GM20431 (cell line): ENCODE measurements at regions not wholly inside any gene's neighbourhood (a gene's known extent, or its start where the extent isn't known, plus 50 kb on each side); places are given as distances from the start of the nearest gene placed in this dataset.

Source experiments
- in situ Hi-C: fragments of 300-500 bp; cut with MseI, MboI; formaldehyde crosslinking; loops from one replicate; pipeline ENCODE4 v1.15.0; 2020; ENCODE audit warnings: low sequenced_read_pairs; ENCODE audit not compliant: unreplicated experiment

- in situ Hi-C loops, result no loop called here
These were observed 1177.2 kb downstream of the BRD1 start for GRCh38 chr22:48650323-48651035.

- in situ Hi-C loops, result no loop called here
These were observed 1178.2 kb downstream of the BRD1 start for GRCh38 chr22:48649466-48649865.

DNA sequence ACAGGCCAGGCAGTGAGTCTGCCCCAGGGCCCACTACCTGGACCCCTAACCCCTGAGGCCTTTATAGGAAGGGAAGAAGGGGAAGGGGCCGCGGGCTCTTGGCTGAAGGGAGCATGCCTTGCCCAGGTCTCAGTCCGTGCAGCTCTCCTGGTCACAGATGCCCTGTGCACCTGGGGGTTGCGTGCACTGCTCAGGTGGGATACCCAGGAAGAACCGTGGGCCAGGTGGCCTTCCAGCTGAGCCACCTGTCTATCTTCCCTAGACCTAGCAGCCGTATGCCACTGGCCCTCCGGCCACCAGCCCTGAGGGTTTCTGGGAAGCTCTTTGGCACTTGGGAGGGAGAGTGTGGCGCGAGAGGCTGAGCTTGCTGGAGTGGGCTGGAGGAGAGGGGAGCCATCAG is 1178.6 kb downstream of the BRD1 start:
- in situ Hi-C loops, result no loop called here

DNA sequence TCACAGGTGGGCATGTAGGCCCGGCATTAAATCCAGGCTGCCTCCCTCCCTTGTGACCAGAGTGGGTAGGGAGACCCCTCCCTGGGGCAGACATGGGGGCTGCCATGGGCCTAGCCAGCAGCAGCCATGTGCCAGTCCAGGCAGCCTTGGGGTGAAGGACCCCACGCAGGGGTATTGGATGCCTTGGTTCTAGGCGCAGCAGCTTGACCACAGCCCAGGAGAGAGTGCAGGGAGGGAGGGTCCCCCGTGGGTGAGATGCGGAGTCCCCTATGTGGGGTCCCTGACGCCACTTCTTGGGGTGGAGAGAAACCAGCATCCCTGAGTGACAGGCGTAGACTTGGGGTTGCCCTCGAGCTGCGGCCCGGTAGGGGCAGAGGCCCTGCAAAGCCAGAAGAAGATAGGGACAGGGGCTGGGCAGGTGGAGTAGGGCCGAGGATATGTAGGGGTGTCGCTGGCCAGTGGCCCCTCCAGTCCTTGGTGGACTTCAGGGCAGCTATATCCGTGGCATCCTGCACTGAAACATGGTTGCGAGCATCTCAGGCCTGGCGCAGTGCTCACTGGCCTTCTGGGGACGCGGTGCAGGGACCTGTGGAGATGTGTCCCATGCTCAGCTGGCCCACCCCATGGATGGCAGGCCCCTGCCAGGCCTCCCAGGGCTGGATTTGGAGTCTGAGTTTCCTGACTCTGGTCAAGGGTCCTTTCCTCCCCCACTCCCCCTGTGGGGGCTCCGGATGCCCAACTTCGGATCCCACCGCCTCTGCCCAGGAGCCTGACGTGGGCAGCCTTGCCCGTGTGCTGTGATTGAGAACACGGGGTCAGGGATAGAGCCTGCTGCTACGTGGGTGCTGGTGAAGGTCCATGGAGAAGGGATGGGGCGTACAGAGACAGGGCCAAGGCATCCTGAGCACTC is 1179.8 kb downstream of the BRD1 start:
- in situ Hi-C loops, result no loop called here

GRCh38 chr22:48647051-48647450 is 1180.6 kb downstream of the BRD1 start:
- in situ Hi-C loops, result no loop called here

DNA sequence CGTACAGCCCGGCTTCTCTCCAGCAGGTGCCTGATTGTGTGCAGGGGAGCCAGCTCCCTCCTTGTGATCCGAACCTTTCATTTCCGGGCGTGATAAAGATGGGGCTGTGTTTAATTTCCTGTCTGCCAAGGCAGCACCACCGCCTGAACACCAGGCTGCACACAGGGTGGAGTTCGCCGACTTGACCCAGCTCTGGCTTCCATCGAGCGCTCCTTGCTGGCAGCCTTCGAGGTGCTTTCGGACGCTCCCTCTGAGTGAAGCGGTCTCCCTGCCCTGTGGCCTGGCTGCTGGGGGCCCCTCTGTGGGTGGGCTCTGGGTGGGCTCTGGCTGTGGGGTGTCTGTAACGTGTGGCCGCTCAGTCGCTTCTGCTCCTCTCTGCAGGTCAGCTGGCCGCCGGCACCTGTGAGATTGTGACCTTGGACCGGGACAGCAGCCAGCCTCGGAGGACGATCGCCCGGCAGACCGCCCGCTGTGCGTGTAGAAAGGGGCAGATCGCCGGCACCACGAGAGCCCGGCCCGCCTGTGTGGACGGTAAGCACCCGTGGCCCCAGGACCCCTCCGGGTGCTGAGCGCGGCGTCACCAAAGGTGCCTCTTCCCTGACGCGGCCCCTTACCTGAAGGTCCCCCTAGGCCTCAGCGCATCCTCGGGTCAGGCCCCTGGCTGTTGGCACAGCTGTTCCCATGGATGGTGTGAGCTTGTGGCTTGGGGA is 1181.3 kb downstream of the BRD1 start:
- in situ Hi-C loops, result no loop called here

DNA sequence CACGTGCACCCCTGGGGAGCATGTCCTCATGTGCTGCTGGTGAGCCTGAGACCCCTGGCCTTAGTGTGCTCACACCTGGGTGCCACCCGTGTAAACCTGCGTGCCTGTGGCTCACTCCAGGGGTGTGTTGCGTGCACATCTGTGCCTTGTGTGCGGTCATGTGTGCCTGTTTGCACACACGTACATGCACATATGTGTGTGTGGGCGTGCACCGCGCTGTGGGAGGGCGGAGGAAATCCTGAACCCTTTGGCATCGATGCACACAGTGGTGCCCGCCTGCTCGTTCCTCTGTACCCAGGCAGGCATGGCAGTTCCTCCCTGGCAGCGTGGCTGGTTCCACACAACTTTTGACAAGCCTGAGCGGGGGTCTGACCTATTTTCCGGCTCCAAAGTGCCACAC is 1181.9 kb downstream of the BRD1 start:
- in situ Hi-C loops, result no loop called here

DNA sequence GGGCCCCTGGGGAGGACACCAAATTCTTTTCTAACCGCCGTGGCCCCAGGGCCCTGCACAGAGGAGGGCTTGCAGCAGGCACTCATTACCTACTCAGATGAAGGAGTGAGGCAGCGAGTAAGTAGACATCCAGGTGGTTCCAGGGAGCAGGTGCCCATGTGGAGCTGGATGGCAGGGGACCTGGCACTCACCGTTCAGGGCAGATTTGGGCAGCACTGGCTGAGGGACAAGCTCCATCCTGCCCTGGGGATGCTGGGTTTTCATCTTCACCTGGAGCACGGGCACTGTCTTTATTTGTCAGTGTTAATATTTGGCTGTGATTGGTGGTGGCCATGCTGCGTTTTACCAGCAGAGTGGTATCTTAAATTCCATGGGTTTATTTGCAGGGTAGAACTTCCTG is 1182.7 kb downstream of the BRD1 start:
- in situ Hi-C loops, result no loop called here

GRCh38 chr22:48644108-48644507 is 1183.6 kb downstream of the BRD1 start:
- in situ Hi-C loops, result no loop called here

GRCh38 chr22:48643066-48643731 is 1184.5 kb downstream of the BRD1 start:
- in situ Hi-C loops, result no loop called here

- in situ Hi-C loops, result no loop called here
These were observed 1185.1 kb downstream of the BRD1 start for GRCh38 chr22:48642550-48642949.

DNA sequence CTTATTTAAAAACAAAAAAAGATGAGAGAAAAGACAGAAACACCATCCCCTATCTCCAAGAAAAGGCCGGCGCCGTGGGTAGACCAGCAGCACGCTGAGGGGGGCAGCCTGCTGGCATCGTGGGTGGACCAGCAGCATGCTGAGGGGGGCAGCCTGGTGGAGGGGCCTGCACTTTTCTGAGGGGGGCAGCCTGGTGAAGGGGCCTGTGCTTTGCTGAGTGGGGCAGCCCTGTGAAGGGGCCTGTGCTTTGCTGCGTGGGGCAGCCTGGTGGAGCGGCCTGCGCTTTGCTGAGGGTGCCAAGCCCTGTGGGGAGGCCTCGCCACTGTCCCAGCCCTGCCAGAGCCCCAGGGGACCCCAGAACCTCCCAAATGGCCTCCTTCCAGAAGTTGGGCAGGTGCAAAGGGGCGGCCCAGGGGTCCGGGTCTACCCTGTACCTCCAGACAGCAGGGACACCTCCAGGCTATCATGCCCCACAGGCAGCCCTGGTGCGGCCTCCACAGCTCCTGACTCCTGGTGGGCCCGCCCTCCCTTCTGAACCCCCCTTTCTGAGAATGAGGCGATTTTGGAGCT is 1185.7 kb downstream of the BRD1 start:
- in situ Hi-C loops, result no loop called here

- in situ Hi-C loops, result no loop called here
These were observed 1186.5 kb downstream of the BRD1 start for GRCh38 chr22:48640890-48641841.

DNA sequence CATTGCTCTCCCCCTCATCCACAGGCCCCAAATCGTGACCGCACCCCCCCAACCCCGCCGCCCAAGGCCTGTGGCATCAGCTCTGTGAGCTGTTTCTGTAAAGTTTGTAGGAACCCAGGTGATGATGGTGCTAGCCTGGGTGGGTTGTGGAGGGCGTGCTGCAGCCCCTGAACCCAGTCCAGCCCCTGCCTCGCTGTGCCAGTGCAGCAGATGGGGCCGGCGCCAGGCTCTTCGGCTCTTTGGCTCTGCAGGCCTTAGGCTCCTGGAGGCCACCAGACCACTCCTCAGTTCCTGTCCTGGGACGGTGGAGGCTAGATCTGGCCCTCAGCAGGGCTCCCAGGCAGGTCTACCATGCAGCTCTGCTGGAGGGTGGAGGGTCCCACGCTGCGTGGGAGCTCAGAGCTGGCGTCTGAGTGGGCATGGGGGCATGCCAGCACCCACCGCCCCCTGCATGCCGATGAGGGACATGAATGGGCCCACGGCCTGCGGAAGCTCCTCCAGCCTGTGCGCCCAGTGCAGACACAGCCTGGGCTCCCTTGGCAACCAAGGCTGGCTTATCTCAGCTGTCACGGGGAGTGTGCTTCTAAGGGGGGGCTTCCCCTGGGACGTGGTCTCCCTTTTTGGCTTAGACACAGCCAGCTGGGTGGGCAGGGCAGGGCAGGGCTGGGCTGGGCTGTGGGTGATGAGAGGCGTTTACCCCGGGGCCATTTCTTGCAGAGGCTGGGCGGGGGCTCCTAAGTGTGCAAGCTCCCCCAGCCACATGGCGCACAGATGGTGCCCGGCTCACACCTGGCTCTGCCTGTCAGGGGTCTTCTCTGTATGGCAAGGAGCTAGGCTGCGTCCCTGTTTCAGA is 1187.6 kb downstream of the BRD1 start:
- in situ Hi-C loops, result no loop called here

- in situ Hi-C loops, result no loop called here
These were observed 1188.5 kb downstream of the BRD1 start for GRCh38 chr22:48639021-48639795.

DNA sequence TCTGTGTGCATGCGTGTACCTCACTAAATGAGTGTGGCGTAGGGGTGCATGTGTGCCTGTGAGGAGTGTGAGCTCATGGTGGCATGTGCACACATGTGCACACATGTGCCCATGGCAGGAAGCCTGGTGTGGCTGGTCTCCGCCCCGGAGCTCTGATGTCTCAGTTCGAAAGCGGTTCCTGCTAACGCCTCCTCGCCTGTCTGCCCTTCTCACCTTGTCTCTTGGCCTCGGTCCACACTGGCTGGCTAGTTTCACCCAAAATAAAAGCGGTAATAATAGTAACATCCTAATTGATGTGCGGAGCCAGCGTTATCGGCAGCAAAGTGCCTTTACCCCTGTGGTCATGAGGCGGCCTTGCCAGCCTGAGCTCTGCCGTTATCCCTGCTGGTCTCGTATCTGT is 1190.4 kb downstream of the BRD1 start:
- in situ Hi-C loops, result no loop called here

GRCh38 chr22:48636746-48637145 is 1190.9 kb downstream of the BRD1 start:
- in situ Hi-C loops, result no loop called here
